SK-N-SH treated with all-trans-retinoic acid at 6 μM for 48 hours (cell line): ENCODE measurements at regions not wholly inside any gene's neighbourhood (a gene's known extent, or its start where the extent isn't known, plus 50 kb on each side); places are given as distances from the start of the nearest gene placed in this dataset.

Experiments used
- ATAC-seq: fragments of 200-7000 bp; cut with Tn5 transposase; 3 replicates; pipeline ENCODE4 v1.9.1; 2020; ENCODE audit warnings: mild to moderate bottlenecking, moderate library complexity
- ARNTL ChIP-seq: fragments of 450-650 bp; formaldehyde crosslinking; IDR thresholded peaks from 2 replicates; pipeline ENCODE4 v1.5.0; 2020; ENCODE audit warnings: low read depth, mild to moderate bottlenecking, moderate library complexity, borderline replicate concordance
- BACH2 ChIP-seq: fragments of 250-450 bp; sonication (Bioruptor Pico); IDR thresholded peaks from 2 replicates; pipeline ENCODE4 v1.9.0; 2021; ENCODE audit warnings: mild to moderate bottlenecking, borderline replicate concordance
- CSRNP3 ChIP-seq: fragments of 250-450 bp; sonication (Bioruptor Pico); IDR thresholded peaks from 2 replicates; pipeline ENCODE4 v1.5.1; 2021; ENCODE audit warnings: mild to moderate bottlenecking, moderate library complexity
- ESRRG ChIP-seq: fragments of 250-450 bp; sonication (Bioruptor Pico); IDR thresholded peaks from 2 replicates; pipeline ENCODE4 v1.6.1; 2021; ENCODE audit warnings: mild to moderate bottlenecking
- GLIS3 ChIP-seq: fragments of 250-450 bp; sonication (Bioruptor Pico); IDR thresholded peaks from 2 replicates; pipeline ENCODE4 v1.5.0; 2020; ENCODE audit warnings: mild to moderate bottlenecking, moderate library complexity
- ISL1 ChIP-seq: fragments of 250-450 bp; sonication (Bioruptor Pico); IDR thresholded peaks from 2 replicates; pipeline ENCODE4 v2.1.2; 2022; ENCODE audit warnings: mild to moderate bottlenecking, moderate library complexity
- OSR1 ChIP-seq: fragments of 250-450 bp; sonication (Bioruptor Pico); IDR thresholded peaks from 2 replicates; pipeline ENCODE4 v1.8.0; 2022; ENCODE audit warnings: moderate library complexity, mild to moderate bottlenecking, inconsistent platforms
- POU6F1 ChIP-seq: fragments of 250-450 bp; sonication (Bioruptor Pico); IDR thresholded peaks from 2 replicates; pipeline ENCODE4 v1.8.0; 2021; ENCODE audit warnings: low read depth, mild to moderate bottlenecking, moderate library complexity, borderline replicate concordance
- PPARA ChIP-seq: fragments of 250-450 bp; sonication (Bioruptor Pico); IDR thresholded peaks from 2 replicates; pipeline ENCODE4 v1.5.0; 2020; ENCODE audit warnings: mild to moderate bottlenecking, borderline replicate concordance
- RARB ChIP-seq: fragments of 250-450 bp; sonication (Bioruptor Pico); IDR thresholded peaks from 2 replicates; pipeline ENCODE4 v1.8.0; 2021; ENCODE audit warnings: mild to moderate bottlenecking, moderate library complexity
- SNAI2 ChIP-seq: fragments of 250-450 bp; sonication (Bioruptor Pico); IDR thresholded peaks from 2 replicates; pipeline ENCODE4 v1.5.0; 2020; ENCODE audit warnings: mild to moderate bottlenecking, moderate library complexity
- TCF4 ChIP-seq: fragments of 250-450 bp; sonication (Bioruptor Pico); IDR thresholded peaks from 2 replicates; pipeline ENCODE4 v1.8.0; 2021; ENCODE audit warnings: mild to moderate bottlenecking, moderate library complexity, borderline replicate concordance
- TOX ChIP-seq: fragments of 250-450 bp; sonication (Bioruptor Pico); IDR thresholded peaks from 2 replicates; pipeline ENCODE4 v1.8.0; 2021; ENCODE audit warnings: mild to moderate bottlenecking, moderate library complexity, borderline replicate concordance
- TSHZ2 ChIP-seq: fragments of 250-450 bp; sonication (Bioruptor Pico); IDR thresholded peaks from 2 replicates; pipeline ENCODE4 v1.5.0; 2020; ENCODE audit warnings: mild to moderate bottlenecking, moderate library complexity
- ZC3H10 ChIP-seq: fragments of 250-450 bp; sonication (Bioruptor Pico); IDR thresholded peaks from 2 replicates; pipeline ENCODE4 v1.5.1; 2021; ENCODE audit warnings: mild to moderate bottlenecking, moderate library complexity
- ZFP3 ChIP-seq: fragments of 250-450 bp; sonication (Bioruptor Pico); IDR thresholded peaks from 2 replicates; pipeline ENCODE4 v1.5.0; 2020; ENCODE audit warnings: mild to moderate bottlenecking, moderate library complexity
- ZFP30 ChIP-seq: fragments of 450-650 bp; formaldehyde crosslinking; IDR thresholded peaks from 2 replicates; pipeline ENCODE4 v1.5.0; 2022; ENCODE audit warnings: mild to moderate bottlenecking, moderate library complexity
- ZNF565 ChIP-seq: fragments of 450-650 bp; formaldehyde crosslinking; conservative IDR thresholded peaks from 2 replicates; pipeline ENCODE4 v1.5.0; 2020; ENCODE audit warnings: low read depth, mild to moderate bottlenecking, moderate library complexity
- ZNF70 ChIP-seq: fragments of 450-650 bp; formaldehyde crosslinking; IDR thresholded peaks from 2 replicates; pipeline ENCODE4 v1.5.0; 2020; ENCODE audit warnings: mild to moderate bottlenecking, moderate library complexity
- ZNF8 ChIP-seq: fragments of 450-650 bp; formaldehyde crosslinking; IDR thresholded peaks from 2 replicates; pipeline ENCODE4 v1.5.0; 2020; ENCODE audit warnings: mild to moderate bottlenecking, moderate library complexity
- TF ChIP-seq, protein P1 (sequence below): fragments of 250-450 bp; sonication (Bioruptor Pico); IDR thresholded peaks from 2 replicates; pipeline ENCODE4 v1.8.0; 2020; ENCODE audit warnings: mild to moderate bottlenecking, moderate library complexity, borderline replicate concordance

- no peak for TF ChIP-seq TOX
- TF ChIP-seq, all 23 proteins: peak for 0
- no peak for ATAC-seq
Measured at GRCh38 chr2:34670482-34670881, 1071.4 kb upstream of the FAM98A start.

DNA sequence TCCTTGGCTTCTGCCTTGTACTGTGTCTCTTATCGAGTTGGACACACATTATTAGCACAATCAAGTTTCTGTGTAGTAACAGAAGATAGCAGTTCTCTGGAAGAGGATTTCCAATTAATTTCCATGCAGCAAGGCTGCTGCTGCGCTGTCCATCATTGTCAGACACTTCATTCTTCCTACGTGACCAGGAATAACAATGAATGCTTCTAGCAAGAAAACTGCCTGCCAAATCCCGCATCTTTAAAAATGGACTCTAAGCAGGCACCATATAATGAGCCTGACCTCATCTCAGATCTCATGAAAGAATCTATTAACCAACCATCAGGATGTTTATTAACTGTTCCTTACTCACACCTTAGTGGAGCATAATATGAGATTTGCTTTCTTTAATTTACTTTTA is 1067.7 kb upstream of the FAM98A start:
- no peak for ATAC-seq
- TF ChIP-seq SNAI2 (no peak), GLIS3 (CRISPR knock-in tag) (no peak), POU6F1 (CRISPR knock-in tag) (no peak), ZC3H10 (CRISPR knock-in tag) (no peak), TCF4 (no peak), ESRRG (CRISPR knock-in tag) (no peak), ZNF8 (CRISPR knock-in tag) (no peak), ZNF565 (CRISPR knock-in tag) (no peak), ISL1 (CRISPR knock-in tag) (no peak), BACH2 (CRISPR knock-in tag) (no peak), PPARA (CRISPR knock-in tag) (no peak), ZFP30 (CRISPR knock-in tag) (no peak), RARB (no peak), ZFP3 (no peak), OSR1 (CRISPR knock-in tag) (no peak), TOX (no peak), ARNTL (CRISPR knock-in tag) (no peak), ZNF70 (no peak), CSRNP3 (CRISPR knock-in tag) (no peak)
- TF ChIP-seq, protein P1, sequence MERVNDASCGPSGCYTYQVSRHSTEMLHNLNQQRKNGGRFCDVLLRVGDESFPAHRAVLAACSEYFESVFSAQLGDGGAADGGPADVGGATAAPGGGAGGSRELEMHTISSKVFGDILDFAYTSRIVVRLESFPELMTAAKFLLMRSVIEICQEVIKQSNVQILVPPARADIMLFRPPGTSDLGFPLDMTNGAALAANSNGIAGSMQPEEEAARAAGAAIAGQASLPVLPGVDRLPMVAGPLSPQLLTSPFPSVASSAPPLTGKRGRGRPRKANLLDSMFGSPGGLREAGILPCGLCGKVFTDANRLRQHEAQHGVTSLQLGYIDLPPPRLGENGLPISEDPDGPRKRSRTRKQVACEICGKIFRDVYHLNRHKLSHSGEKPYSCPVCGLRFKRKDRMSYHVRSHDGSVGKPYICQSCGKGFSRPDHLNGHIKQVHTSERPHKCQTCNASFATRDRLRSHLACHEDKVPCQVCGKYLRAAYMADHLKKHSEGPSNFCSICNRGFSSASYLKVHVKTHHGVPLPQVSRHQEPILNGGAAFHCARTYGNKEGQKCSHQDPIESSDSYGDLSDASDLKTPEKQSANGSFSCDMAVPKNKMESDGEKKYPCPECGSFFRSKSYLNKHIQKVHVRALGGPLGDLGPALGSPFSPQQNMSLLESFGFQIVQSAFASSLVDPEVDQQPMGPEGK, result no peak

GRCh38 chr2:34664266-34664665 is 1065.2 kb upstream of the FAM98A start:
- no peak for ATAC-seq
- TF ChIP-seq TCF4 (no peak), ARNTL (CRISPR knock-in tag) (no peak), OSR1 (CRISPR knock-in tag) (no peak), PPARA (CRISPR knock-in tag) (no peak), TOX (no peak), ZNF565 (CRISPR knock-in tag) (no peak), POU6F1 (CRISPR knock-in tag) (no peak), ISL1 (CRISPR knock-in tag) (no peak), ZNF8 (CRISPR knock-in tag) (no peak), TSHZ2 (no peak)
- TF ChIP-seq, protein P1, result no peak
- TF ChIP-seq, all 23 proteins: peak for 0
